HG03175 (cell line): ENCODE measurements at regions not wholly inside any gene's neighbourhood (a gene's known extent, or its start where the extent isn't known, plus 50 kb on each side); places are given as distances from the start of the nearest gene placed in this dataset.
A peak's percentile ranks its signal among the peaks of the same experiment; 100 is the strongest.

ENCODE experiments used
- ATAC-seq: cut with Tn5 transposase; IDR thresholded peaks from one replicate; pipeline ENCODE4 v1.9.1; 2021; ENCODE audit warnings: mild to moderate bottlenecking, moderate library complexity; ENCODE audit not compliant: unreplicated experiment

DNA sequence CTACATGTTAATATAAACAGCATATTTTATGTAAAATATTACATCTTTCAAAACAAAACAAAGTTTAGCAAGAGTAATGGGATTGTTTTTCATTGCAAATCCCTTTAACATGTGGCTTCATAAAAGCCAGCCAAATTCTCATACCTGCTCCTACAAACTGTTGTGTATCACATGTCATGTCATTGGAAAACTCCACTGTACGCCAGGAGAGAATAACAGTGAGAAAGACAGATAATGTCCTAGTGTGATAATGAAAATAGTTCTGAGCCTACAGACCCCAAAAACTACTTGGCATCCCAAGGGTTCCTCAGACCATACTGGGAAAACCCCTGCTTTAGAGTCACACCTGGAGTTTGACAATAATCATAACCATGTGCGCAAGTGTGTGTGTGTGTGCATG, 182.7 kb upstream of the HNRNPA3 start:
- ATAC-seq: no peak

DNA sequence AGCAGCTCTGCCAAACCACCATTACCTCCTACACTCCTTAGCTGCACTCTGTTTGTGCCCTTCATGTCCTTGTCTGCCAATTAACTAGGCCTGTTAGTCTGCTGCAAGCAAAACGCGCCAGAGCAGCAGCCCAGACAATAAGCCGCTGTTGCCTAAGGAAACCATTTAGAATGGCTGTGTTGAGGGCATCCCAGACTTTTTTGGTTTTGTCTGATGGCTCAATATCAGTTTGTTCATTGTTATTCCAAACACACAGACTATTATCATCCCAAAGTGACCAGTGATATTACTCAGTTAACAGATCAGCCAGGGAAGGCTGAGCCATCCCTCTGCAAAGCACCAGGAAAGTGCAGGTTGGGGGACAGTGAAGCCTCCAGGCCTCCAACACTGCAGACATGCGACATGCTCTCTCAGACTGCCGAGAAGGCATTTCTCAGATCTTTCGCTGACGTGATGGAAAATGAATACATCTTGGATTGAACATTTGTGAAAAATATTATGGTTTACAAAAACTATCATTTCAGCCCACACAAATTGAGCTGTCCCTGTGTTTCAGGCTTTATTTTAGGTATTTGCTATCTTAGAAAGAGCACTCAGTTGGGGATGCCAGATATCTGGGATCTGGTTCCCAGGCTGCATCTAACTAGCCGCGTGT, 182.0 kb upstream of the HNRNPA3 start:
- ATAC-seq: no peak

DNA sequence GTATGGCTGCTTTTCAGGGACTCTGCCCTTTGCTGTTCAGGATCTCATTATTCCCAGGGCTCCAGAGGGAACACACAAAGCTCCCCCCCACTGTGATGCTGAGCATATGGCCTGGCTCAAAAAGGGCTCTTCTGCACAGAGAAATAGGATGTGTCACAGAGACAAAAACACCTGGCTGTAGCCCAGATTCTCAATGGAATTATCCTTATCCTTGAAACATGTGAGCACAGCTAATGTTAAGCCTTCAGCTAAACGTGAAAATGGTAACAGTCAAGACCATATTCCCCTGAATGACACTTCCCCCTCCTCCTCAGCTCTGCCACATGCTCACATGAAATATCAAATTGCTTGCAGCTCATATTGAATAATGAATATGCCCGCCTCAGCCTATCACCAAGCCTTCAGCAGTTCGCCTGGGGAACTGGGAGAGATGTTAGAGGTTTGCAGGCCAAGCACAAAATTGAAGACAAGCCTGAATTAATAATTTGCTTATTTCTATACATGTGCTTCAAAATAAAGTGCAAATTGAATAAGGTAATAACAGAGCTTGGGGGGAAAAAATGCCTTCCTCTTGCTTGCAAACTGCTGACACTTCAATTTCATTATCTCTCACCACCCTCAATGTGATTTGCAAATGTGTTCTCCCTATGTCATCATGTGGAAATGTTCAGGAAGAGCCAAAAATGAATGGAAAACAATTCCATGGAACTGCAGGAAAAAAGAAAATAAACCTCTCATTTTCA, 181.0 kb upstream of the HNRNPA3 start:
- ATAC-seq: no peak

DNA sequence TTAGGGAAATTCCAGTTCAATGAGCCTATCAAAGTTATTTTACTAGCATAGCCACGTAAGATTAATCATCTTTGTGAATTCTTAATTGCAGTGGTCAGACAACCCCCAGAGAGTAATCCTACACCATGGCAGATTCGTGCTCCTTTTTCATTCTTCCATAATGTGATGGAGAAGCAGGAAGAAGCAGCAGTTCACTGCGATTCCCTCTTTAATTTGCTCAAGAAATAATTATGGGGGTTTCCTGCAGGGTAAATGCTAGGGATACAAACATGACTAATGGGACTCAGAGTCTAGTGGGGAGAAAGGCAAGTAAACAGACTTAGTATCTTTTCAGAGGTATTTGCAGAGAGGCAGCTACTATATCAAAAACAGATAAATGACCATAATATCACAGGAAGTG, 175.8 kb upstream of the HNRNPA3 start:
- no peak for ATAC-seq

DNA sequence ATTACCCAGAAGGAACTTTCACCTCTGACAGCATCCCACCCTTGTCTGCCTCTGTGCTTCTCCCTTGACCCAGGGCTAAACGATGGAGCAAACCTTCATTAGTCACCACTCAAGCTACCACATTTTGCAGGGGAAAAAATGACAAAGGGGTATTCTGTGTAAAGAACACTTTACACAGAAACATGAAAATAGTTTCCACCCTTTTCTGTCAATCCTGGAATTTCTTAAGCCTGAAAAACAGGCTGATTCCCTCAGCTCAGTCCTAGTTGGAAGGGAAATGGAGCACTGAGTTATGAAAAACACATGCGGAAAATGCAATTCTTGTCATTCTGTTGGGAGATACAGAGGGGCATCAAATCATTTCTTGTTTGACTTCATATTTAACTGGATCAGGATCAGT, 175.0 kb upstream of the HNRNPA3 start:
- ATAC-seq: no peak

DNA sequence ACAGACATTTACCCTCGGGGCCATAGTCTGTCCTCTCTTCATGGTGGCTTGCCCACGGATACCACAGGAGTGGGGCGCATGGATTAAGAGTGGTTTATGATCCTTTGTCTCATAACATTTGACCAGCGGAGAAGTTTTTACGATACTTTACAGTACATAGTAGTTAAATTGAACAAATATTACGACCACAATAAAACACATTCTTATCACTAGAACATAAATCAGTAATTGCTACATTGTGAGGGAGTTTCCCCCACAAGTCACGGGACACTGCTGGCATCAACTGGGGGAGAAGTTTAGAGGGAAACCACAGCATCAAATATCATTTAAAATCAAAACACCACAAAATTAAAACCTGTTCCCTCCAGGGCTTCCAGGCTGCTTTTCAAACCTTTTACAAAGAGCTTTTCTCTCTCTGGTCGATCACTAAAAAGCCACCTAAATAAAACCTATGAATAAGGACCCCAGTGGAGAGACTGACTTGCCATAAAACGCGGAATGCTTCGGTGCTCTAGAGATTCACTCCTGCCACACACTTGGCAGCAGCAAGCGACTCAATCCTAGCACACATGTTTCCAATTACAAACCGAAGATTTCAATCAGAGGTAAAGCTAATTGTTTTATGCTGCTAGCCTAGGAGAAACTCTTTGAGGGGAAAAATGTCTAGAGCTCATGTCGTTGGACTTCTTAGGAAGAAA, 173.7 kb upstream of the HNRNPA3 start:
- no peak for ATAC-seq

DNA sequence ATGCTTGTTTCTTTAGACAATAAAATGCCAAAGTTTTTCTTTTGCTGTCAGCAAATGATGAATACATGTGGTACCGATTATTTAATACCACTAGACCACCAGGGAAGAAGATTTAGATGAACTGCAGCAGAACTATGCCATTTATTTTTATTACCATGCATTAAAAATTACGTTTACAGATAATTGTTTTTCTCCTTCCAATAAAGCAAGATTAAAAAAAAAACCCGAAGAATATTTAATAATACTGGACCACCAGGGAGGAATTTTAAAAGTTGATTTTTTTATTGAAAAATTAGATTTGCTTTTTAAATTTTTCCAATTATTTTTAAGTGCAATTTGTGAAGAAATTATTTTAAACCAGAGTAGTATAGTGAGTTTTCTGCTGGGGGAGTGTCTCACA, 170.3 kb upstream of the HNRNPA3 start:
- no peak for ATAC-seq

DNA sequence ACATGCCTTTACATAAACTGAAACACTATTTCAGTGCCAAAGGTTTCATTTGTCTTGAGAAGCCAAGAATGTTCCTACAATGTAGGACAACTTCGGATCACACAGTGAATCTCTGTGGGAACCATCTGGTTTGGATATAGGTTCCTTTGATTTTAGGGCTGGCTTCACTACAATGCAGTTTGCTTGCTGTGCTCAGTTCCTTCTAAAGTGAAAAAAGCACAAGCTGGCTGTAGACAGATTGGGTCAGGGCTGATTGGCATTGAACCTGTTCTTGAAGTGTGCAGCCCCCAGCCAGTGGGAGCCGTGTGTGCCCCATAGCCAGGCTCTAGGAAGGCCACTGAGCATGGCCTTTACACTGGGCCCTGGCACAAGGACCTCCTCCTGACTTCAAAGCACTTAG, 167.9 kb upstream of the HNRNPA3 start:
- ATAC-seq: no peak

DNA sequence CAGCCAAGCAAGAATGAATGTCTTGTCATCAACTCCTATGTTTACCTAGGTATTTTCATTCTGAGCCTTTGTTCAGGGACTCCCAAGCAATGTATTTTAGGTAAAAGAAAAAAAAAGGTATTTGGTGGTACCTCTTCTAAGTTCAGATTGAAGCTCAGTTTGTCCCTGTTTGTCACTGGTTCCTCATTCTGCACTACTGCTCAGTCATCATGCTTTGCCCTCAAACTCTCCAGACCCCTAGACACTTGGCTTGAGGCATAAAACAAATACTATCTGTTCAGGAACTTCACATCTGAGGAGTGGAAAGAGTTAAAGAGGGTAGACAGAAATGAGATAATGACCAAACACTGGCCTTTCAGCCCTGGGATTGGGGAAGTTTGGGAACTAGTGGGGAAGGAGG, 163.6 kb upstream of the HNRNPA3 start:
- ATAC-seq: no peak

DNA sequence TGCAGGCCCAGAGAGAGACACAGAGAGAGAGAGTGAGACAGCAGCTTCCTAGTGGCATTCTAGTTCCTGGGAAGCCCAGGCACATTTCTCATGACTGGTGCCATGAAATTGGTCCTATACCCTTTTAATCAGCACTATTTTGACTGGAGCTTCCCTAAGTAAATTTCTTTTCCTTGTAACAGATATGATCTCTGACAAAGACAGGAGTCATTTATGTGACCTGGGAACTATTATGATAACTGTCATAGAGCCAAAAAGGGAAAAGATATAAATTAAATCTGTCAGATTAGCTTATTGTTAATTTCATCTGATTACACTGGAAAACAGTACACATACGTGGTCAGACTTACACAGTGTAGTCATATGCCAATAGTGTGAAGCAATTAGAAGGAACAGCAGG, 161.3 kb upstream of the HNRNPA3 start:
- ATAC-seq: no peak

DNA sequence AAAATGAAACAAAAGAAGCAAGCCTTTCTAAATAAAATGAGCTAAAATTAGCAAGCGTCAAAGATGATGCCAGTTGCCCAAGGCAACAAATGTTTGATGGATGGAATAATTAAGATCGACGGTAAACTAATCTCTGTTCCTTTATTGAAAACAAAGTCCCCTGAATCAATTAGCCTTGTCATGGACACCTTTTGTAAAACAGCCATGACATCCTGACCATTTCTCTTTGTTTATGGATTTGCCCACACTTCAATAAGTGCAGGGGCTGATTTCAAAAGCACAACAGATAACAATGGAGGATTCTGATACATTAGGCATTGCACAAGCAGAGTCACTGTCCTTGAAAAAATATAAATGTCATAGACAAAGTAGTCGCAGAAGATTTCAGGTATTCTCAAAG, 160.1 kb upstream of the HNRNPA3 start:
- ATAC-seq: no peak

DNA sequence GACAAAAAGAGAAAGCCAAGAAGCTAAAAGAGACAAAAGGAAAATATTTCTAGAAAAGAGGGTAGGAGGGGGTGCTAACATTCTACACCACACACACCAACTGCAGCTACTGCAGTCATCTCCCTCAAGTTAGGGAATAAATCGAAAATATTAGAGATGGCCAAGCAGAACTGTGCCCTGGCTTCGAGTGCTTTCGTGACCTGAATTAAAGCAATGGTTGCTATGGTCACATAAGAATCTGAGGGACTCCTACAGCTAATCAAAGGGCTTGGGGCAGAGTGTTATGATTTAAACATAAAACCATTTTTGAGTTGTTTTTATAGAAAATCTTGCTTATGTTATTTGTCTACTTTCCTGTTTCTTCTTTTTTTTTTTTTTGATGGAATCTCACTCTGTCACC, 159.6 kb upstream of the HNRNPA3 start:
- no peak for ATAC-seq

DNA sequence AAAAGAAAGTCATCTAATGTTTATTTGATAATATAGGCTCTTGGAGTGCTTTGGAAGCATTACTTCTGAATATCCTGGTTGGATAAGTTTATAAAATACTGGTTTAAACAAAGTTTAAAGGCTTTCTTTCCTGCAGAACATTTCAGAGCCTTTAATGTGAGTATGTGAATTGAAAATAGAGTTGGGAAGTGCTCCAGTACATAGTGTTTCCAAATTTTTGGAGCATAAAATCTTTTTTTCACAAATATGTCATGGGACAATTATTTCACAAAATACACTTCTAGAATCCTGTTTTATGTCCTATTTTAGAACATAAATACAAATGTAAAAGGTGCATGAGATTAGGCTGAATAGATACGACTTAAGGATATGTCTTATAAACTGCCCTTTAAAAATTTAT, 158.9 kb upstream of the HNRNPA3 start:
- ATAC-seq: no peak

DNA sequence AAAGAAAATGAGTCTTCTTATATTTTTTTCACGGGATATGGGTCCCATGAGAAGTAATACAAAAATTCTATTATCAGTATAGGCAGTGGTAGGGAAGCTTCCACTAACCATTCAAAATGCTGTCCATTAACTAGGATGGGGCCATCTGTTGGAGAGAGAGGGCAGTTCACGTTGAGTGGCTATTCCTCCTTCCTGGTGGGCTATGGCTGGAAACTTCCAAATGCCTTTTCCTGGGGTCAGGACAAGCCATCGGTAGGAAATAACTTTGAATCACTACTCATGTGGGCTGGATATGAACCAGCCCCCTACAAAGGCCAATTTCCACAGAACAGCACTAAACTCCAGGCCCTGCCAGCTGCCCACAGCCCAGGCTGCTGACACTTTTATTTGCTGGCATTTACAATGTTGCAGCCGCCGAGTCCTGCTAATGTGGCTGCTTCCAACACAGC, 156.1 kb upstream of the HNRNPA3 start:
- ATAC-seq: no peak

DNA sequence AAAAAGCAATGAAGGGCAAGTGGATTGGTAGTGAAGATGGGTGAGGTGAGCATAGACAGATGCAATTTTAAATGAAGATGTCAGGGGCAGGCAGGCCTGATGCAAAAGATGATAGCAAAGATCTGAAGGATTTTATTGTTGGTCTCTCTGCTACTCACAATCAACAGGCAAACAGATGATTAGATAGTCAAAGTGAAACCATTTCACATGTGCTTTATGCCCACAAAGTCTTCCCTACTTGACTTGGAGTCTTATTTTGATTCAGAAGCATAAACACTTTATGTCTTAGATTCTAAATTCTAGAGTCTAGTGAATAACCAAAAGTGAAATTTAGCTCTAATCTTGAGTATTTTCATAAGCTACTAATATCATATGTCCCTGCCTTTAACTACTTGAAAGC, 153.8 kb upstream of the HNRNPA3 start:
- ATAC-seq: peak; percentile 57

DNA sequence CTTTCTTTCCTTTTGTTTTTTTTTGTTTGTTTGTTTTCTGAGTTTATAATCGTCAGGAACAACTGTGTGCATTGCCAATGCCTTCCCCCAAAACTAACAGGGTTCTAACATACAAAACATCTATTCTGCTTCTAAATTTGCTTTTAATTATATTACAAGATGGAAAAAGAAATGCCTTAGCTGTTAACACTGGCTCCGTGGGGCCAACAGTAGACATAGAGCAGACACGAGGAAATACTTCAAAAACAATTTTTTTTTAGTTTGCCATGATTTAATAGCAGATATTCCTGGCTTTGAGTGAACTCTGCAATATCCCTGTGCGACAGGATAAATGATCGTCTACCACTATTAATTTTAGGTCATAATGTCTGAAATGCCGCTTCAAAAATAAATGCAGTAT, 153.3 kb upstream of the HNRNPA3 start:
- no peak for ATAC-seq

DNA sequence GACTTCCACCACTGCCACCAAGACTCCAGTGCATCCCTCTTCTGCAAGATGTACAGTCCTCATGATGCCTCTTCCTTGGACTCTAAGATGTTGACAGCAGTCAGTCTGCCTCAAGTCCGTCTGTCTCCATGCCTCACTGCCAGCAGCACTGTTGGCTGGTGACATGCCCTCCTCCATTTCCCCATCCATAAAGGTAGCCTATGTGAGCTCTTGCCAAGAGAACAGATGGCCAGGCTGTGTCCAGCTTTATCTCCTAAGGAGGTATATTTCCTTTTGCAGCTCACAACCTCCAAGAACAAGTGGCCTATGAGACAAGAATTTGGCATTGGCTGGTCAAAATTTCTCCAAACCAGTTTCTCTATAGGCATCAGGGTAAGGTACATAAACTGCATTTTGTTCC, 149.3 kb upstream of the HNRNPA3 start:
- ATAC-seq: no peak

DNA sequence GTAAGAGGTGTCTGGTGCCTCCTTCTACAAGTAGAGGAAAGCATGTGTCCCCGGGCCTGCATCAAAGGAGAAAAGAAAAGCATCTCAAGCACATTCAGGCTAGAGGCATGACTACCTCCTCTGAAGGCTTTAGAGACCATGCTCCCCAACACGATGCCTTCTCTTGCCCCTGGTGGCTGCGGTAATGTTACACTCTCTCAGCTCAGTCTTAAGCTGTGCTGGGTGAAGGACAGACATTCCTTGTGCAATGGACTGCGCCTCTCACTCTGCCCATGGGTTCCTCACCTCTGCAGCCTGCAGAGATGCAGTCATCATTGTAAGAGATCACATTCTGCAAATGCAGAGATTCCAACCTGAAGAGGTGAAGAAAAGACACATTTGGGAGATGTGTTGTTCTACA, 148.2 kb upstream of the HNRNPA3 start:
- ATAC-seq: no peak

DNA sequence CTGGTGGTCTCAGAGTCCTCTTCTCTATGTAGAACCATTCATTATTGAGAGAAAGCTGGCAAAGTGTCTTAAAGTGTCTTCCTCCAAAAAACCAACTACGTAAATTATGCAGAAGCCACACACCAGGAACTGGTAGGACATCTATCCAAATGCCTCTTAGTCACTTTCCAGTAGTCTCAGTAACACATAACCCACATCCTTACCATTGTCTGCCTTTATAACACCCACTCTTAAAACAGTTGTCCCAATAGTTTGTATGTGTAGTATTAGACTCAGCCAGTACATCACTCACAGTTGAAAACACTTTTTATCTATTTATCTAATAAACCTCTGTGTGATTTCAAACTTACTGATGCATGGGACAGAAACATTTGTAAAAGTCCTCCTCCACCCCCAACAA, 143.6 kb upstream of the HNRNPA3 start:
- no peak for ATAC-seq

DNA sequence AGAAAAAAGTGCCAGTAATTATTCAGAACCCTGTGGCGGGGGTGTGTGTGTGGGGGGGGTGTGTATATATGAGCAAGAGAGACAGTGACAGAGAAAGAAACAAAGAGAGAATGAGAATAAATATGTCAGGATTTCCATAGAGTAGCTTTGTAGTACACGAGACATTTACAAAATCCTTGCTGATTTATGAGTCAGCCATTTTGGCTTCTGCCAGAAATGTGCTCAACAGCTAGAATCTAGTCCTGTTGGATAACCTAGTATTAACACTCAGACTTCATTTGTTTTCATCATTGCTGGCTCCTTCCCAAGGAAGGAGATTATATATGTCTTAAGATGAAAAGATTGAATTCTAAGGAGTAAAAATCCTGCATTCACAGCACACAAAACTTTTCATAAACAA, 140.5 kb upstream of the HNRNPA3 start:
- no peak for ATAC-seq

DNA sequence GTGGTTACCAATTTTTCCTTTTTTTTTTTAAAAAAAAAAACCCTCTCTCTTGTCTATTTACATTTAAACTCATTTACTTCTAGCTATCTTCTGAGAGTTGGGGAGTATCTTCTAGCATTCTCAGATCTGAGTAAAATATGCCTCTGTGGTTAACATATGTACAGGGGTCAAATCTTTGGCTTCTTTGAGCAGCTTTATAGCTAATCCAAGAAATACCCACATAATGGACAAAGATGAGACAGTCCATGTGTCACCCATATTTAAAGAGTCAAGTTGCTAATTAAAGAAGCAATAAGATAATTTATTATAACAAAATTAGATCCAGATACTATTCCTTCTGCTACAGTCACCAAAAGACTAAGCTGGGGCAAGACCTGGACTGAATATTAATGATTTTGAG, 139.0 kb upstream of the HNRNPA3 start:
- no peak for ATAC-seq

DNA sequence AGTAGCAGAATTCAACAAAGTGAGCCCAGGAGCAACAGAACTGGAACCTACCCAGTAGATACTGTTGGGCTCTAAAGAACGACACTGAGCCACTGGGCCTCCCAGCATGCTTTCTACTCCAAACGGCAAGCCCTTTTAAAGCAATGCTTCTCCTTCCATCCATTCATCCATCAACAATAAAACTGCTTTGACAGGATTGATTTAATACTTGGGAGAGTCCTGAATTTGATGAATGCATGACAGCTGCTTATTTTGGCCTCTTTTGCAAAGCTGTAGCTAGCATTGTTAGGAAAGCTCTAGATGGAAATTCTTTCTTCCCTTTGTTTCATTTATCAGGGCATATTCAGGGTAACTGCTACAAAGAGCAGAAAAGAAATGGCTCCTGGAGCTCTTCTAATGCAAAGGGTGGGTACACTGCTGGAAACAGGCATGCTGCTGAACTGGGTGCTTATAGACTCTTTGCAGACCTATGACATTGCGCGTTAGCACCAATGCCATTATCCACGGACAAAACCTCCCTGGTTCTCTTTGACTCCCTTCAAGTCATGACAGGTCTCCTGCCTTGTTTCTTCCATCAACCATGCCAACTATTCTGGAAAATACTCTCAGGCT, 138.4 kb upstream of the HNRNPA3 start:
- no peak for ATAC-seq
